Omental fat pad (tissue), 3 donors: ENCODE measurements at regions not wholly inside any gene's neighbourhood (a gene's known extent, or its start where the extent isn't known, plus 50 kb on each side); places are given as distances from the start of the nearest gene placed in this dataset.

Source experiments
- ATAC-seq: fragments of 150-250 bp; one replicate; pipeline ENCODE4 v1.9.1; 2016; ENCODE audit warnings: mild to moderate bottlenecking, moderate library complexity; ENCODE audit not compliant: low FRiP score
- DNase-seq: peaks from one replicate; pipeline ENCODE4 v3.0.0-alpha.2; 2019; ENCODE audit warnings: low spot score
- TF ChIP-seq, protein P1 (sequence below), 3 donors: fragments of 450-650 bp; IDR thresholded peaks; one replicate each; pipeline ENCODE4 v1.5.1; 2016 to 2017; ENCODE audit warnings: antibody characterized with exemption in 3 of 3, mild to moderate bottlenecking in 3 of 3, moderate library complexity in 2 of 3

GRCh38 chr17:70865993-70866804, 696.9 kb downstream of the KCNJ2 start:
- DNase-seq (no peak), ATAC-seq (no peak)
- TF ChIP-seq, protein P1, sequence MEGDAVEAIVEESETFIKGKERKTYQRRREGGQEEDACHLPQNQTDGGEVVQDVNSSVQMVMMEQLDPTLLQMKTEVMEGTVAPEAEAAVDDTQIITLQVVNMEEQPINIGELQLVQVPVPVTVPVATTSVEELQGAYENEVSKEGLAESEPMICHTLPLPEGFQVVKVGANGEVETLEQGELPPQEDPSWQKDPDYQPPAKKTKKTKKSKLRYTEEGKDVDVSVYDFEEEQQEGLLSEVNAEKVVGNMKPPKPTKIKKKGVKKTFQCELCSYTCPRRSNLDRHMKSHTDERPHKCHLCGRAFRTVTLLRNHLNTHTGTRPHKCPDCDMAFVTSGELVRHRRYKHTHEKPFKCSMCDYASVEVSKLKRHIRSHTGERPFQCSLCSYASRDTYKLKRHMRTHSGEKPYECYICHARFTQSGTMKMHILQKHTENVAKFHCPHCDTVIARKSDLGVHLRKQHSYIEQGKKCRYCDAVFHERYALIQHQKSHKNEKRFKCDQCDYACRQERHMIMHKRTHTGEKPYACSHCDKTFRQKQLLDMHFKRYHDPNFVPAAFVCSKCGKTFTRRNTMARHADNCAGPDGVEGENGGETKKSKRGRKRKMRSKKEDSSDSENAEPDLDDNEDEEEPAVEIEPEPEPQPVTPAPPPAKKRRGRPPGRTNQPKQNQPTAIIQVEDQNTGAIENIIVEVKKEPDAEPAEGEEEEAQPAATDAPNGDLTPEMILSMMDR (IDR thresholded peaks at IDR 0.05): no peak

DNA sequence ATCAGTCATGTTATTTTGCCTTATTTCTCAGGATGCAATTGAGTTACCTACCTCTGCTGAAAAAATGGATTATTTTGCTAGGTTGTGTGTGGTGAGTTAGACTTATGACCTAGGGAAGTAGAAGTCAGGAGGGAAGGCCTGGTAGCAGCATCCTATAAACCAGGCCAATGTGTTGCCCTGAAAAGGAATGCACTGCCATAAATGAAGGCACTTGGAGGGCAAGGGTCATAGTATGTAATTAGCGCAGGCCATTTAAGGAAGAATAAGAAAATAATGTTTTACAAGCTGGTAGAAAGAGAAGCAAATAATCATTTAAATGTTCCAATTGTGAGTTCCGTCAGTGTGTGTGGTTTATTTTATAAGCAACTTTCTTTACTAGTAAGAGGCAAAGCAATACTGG, 698.8 kb downstream of the KCNJ2 start:
- ATAC-seq (no peak), DNase-seq (no peak)
- TF ChIP-seq, protein P1 (IDR thresholded peaks at IDR 0.05): no peak

DNA sequence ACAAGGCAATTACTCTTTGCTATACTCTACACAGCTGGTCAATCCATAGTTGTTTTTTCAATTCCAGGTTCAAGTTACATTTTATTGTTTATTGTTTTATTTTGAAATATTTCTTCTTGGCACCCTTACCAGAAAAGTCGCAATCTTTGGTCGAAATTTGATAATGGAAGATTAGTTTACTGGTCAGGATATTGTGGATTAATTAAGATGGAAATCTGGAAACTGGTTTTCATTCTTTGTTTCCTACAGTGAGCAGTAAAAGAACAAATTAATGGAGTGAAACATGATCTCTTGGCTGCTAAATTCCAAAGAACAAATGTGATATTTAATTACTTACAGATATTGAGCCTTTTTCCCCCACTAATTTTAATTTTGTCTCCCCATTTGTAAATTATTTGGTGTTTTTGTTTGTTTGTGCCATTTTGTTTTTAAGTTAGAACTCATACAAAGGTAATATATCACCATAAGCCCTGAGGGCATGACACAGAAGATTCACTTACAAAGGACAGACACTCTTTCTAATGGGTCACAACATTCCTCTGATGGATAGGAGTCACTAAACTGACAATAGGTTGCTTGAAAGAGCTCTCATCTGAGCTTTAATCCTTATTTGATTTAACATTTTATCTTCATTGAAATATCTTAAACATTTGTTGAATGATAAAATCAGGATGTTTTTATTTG, 700.2 kb downstream of the KCNJ2 start:
- DNase-seq: no peak
- TF ChIP-seq, protein P1 (IDR thresholded peaks at IDR 0.05): no peak
- ATAC-seq: no peak

DNA sequence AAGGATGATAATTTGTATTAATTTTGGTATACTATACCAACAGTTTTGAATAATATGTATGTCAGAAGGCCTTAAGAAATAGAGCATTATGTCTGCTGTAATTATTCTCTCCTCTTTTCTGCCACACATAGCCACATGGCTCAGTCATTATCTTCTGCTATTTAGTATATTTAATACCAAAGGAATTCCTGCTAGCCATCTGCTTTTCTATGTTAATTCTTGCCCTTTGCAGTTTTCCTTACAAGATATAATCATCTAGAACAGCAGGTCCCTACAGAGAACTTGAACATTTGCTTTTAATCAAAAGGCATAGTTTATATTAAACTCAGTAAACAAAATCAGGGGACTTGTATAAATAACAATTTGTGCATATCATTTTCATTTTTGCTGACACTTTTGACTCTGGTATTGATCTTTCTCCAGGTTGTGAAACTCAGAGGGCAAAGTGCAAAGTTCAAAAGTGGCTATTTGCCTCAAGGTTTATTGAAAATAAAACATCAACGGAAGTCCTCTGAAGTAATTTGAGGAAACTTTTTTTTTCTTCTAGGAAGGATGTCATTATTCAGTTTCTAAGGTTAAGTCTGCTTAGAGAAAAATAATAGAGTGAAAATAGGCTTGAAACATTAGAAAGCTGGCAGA, 702.0 kb downstream of the KCNJ2 start:
- DNase-seq: no peak
- TF ChIP-seq, protein P1 (IDR thresholded peaks at IDR 0.05): no peak
- no peak for ATAC-seq

DNA sequence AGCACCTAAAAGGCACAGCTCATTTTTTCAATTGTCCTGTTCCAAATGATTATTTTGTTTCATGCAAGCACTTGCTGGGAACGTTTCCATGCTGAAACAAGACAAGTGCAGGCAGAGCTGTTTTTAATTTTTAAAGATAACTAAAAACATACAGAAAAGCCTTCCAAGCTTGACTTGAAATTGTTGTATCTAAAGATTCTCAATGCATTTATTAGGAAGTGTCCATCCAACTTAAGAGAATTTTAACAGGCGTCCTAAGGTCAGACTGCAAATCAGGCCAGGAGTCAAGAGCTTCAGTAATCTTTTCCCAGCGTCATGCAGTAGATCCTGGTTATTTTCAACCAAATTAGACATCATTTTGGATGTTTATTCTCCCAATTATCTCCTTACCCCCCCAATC, 702.8 kb downstream of the KCNJ2 start:
- DNase-seq (no peak), ATAC-seq (no peak)
- TF ChIP-seq, protein P1 (IDR thresholded peaks at IDR 0.05): no peak

DNA sequence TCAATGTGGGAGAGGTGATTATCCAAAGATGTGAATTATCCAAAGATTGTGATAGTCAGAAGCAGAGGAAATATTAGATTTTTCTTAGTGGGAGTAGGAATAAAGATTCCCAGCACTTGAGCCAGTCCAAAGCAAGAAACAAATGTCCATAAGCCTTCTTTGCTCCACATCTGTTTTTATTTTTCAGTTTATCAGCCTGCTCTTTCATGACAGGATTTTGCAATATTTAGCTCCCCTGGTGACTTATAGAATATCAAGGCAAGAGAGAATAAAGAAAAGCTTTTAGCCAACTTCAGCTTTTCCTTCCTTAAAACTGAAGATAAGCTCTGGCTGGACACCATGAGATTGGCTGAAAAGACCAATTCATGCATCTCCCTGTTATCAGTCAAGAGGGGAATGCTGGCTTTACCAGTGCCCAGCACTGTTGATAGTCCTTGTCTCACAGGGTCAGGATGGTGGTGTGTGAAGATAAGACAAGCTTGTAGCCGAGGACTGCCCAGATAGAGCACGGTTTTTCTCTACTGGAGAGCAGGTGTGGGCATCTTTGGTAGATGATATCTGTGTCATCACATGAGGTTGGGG, 706.5 kb downstream of the KCNJ2 start:
- TF ChIP-seq, protein P1 (IDR thresholded peaks at IDR 0.05): no peak
- ATAC-seq (no peak), DNase-seq (no peak)
